HepG2 (cell line): ENCODE measurements at regions not wholly inside any gene's neighbourhood (a gene's known extent, or its start where the extent isn't known, plus 50 kb on each side); places are given as distances from the start of the nearest gene placed in this dataset.

Experiments
- ATAC-seq: fragments of 200-7000 bp; cut with Tn5 transposase; 3 replicates; pipeline ENCODE4 v1.9.1; 2020; ENCODE audit warnings: mild to moderate bottlenecking, moderate library complexity
- BruUV-seq: library from RNA; stranded (reverse); fragments of 400-500 nt; replicated peaks from 2 replicates; lab custom pipeline; 2021; lab: Mats Ljungman, UMichigan
- CTCF ChIA-PET: fragments of 300-600 bp; formaldehyde crosslinking; extraction: SDS; loops from one replicate; lab custom pipeline; 2021; ENCODE audit warnings: low total read pairs, inconsistent platforms, low intra/inter-chr PET ratio; lab: Yijun Ruan, JAX
- POLR2A ChIA-PET: fragments of 350-600 bp; sonication (Branson Sonifier 250); formaldehyde crosslinking; loops from one replicate; lab custom pipeline; 2020; ENCODE audit warnings: antibody characterized with exemption, inconsistent platforms; lab: Yijun Ruan, JAX
- DNase-seq: peaks from one replicate; pipeline ENCODE4 v3.0.0-alpha.2; 2015; ENCODE audit warnings: low spot score
- FAIRE-seq: peaks from 3 replicates; lab custom pipeline; 2011; peaks lifted over from hg19 to GRCh38; lab: Jason Lieb, UNC
- H2AFZ ChIP-seq: one replicate; pipeline ENCODE4 v1.6.1; 2011; ENCODE audit warnings: low read length, inconsistent platforms
- H3K27ac ChIP-seq: fragments of 300-600 bp; 3 replicates; pipeline ENCODE4 v1.8.0; 2011; ENCODE audit warnings: mixed run types, mild to moderate bottlenecking, mixed read lengths, low read length, inconsistent platforms; ENCODE audit not compliant: insufficient read depth; ENCODE audit errors: extremely low read length
- H3K27me3 ChIP-seq, 2 experiments: fragments of 200-600 bp in 1 of 2; 2 replicates in 1 of 2; 3 replicates in 1 of 2; pipeline versions ENCODE4 v1.6.0 to v1.8.0; 2011; ENCODE audit warnings: low read length in 2 of 2, mild to moderate bottlenecking in 2 of 2, moderate library complexity in 2 of 2, inconsistent platforms in 1 of 2; ENCODE audit not compliant: insufficient read depth in 2 of 2, control insufficient read depth in 1 of 2
- H3K36me3 ChIP-seq, 2 experiments: fragments of 200-600 bp in 1 of 2; replicated peaks in 1 of 2; 2 replicates in 1 of 2; 3 replicates in 1 of 2; pipeline versions ENCODE4 v1.5.1 to v1.8.0; 2011; ENCODE audit warnings: low read length in 2 of 2, inconsistent platforms in 1 of 2; ENCODE audit not compliant: insufficient read depth in 2 of 2, control insufficient read depth in 1 of 2
- H3K4me1 ChIP-seq: 2 replicates; pipeline ENCODE4 v1.5.1; 2012; ENCODE audit warnings: low read length, inconsistent platforms; ENCODE audit not compliant: insufficient read depth
- H3K4me2 ChIP-seq: 2 replicates; pipeline ENCODE4 v1.6.0; 2011; ENCODE audit warnings: low read depth, low read length, inconsistent platforms
- H3K4me3 ChIP-seq, 3 experiments: fragments of 200-600 bp in 1 of 3; sonication (generic), shearing (Covaris generic) in 1 of 3; replicated peaks in 1 of 3; 2 replicates each; pipeline ENCODE4 v1.5.1; 2011 to 2016; ENCODE audit warnings: low read length in 3 of 3, inconsistent platforms in 2 of 3, low read depth in 2 of 3, mild to moderate bottlenecking in 2 of 3, control low read depth in 1 of 3, mixed read lengths in 1 of 3; ENCODE audit not compliant: insufficient read depth in 1 of 3
- H3K79me2 ChIP-seq: one replicate; pipeline ENCODE4 v1.6.1; 2011; ENCODE audit warnings: low read length, inconsistent platforms; ENCODE audit not compliant: insufficient read depth
- H3K9ac ChIP-seq: 2 replicates; pipeline ENCODE4 v1.6.0; 2011; ENCODE audit warnings: mild to moderate bottlenecking, low read depth, low read length, inconsistent platforms; ENCODE audit not compliant: insufficient read depth
- H3K9me3 ChIP-seq: 2 replicates; pipeline ENCODE4 v1.5.1; 2012; ENCODE audit warnings: mild to moderate bottlenecking, low read length
- H4K20me1 ChIP-seq: 2 replicates; pipeline ENCODE4 v1.6.0; 2011; ENCODE audit warnings: inconsistent platforms, mild to moderate bottlenecking, low read length, moderate library complexity; ENCODE audit not compliant: insufficient read depth
- CTCF ChIP-seq: sonication (generic); formaldehyde crosslinking; IDR thresholded peaks from 2 replicates; pipeline ENCODE4 v1.5.0; 2020; ENCODE audit warnings: mild to moderate bottlenecking, missing genetic modification reagents, moderate library complexity
- ESRRA ChIP-seq: sonication (generic); formaldehyde crosslinking; IDR thresholded peaks from 2 replicates; pipeline ENCODE4 v1.5.1; 2020; ENCODE audit warnings: mild to moderate bottlenecking, low read depth, missing genetic modification reagents
- HNRNPH1 ChIP-seq: fragments of 200-400 bp; formaldehyde crosslinking; optimal IDR thresholded peaks from 2 replicates; pipeline ENCODE3; 2017; ENCODE audit warnings: mild to moderate bottlenecking, low read depth, low read length
- KDM2A ChIP-seq: sonication (generic); formaldehyde crosslinking; IDR thresholded peaks from 2 replicates; pipeline ENCODE4 v1.4.0; 2020; ENCODE audit warnings: low read depth, missing genetic modification reagents, borderline replicate concordance
- MED8 ChIP-seq: sonication (generic); formaldehyde crosslinking; IDR thresholded peaks from 2 replicates; pipeline ENCODE4 v1.8.1; 2023; ENCODE audit warnings: mild to moderate bottlenecking, missing genetic modification reagents; ENCODE audit not compliant: insufficient replicate concordance
- PCBP1 ChIP-seq: fragments of 200-400 bp; formaldehyde crosslinking; IDR thresholded peaks from 2 replicates; pipeline ENCODE4 v1.6.1; 2017; ENCODE audit warnings: mild to moderate bottlenecking, low read depth, low read length, borderline replicate concordance
- RBM22 ChIP-seq: fragments of 200-400 bp; formaldehyde crosslinking; optimal IDR thresholded peaks from 2 replicates; pipeline ENCODE3; 2017; ENCODE audit warnings: mild to moderate bottlenecking, low read length, moderate library complexity
- TBX2 ChIP-seq: sonication (generic); formaldehyde crosslinking; IDR thresholded peaks from 2 replicates; pipeline ENCODE4 v1.5.0; 2020; ENCODE audit warnings: missing genetic modification reagents, mild to moderate bottlenecking, borderline replicate concordance
- ZFP36L1 ChIP-seq: sonication (generic); formaldehyde crosslinking; IDR thresholded peaks from 2 replicates; pipeline ENCODE4 v1.8.0; 2022; ENCODE audit warnings: mild to moderate bottlenecking, missing genetic modification reagents, moderate library complexity
- ZNF138 ChIP-seq: sonication (generic); formaldehyde crosslinking; IDR thresholded peaks from 2 replicates; pipeline ENCODE4 v1.5.0; 2020; ENCODE audit warnings: mild to moderate bottlenecking, low read depth, missing genetic modification reagents
- ZNF776 ChIP-seq: sonication (generic); formaldehyde crosslinking; IDR thresholded peaks from 2 replicates; pipeline ENCODE4 v1.4.0; 2020; ENCODE audit warnings: mild to moderate bottlenecking, missing genetic modification reagents
- ZNF782 ChIP-seq: sonication (generic); formaldehyde crosslinking; IDR thresholded peaks from 2 replicates; pipeline ENCODE4 v1.4.0; 2020; ENCODE audit warnings: missing genetic modification reagents, mild to moderate bottlenecking, borderline replicate concordance
- WGBS: methylation state at CpG from one replicate; pipeline ENCODE4 v1.1.6; 2017; ENCODE audit warnings: low lambda C conversion rate; 5-methylcytosine and 5-hydroxymethylcytosine counted together
- in situ Hi-C: cut with HindIII; loops from 2 replicates; pipeline ENCODE4 v1.10.0; 2017; ENCODE audit warnings: low pct_unique_long_range_greater_than_20kb; ENCODE audit not compliant: extremely low pct_ligation_motif_present
- intact Hi-C: fragments of 100-400 bp; cut with micrococcal nuclease; formaldehyde crosslinking; loops from one replicate; pipeline ENCODE4 v1.10.0; 2022; ENCODE audit not compliant: unreplicated experiment
- TF ChIP-seq, protein P1 (sequence below): sonication (generic); formaldehyde crosslinking; IDR thresholded peaks from 2 replicates; pipeline ENCODE4 v1.4.0; 2020; ENCODE audit warnings: missing genetic modification reagents

DNA sequence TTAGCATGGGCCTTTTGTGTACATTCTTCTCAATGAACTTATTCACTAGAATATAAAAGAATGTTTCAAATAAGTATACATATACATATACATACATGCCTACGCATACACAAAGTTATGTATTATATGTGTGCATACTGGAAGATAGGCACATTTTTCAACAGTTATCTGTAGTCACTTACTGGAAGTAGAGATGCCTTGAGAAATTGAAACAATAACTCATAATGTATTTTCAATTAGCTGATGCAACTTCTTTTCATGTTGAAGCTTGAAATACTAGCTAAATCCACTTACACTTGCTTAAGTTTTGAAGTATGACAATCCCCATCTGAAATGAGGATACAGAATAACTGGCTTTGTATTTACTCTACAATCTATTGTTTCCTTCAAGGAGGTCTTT, 469.0 kb upstream of the PTGER4 start:
- BruUV-seq = no TSS peak
- ATAC-seq (no peak), FAIRE-seq (no peak), DNase-seq (no peak)
- WGBS = 73% methylated on average over 1 of the region's 1 CpG
- no peaks in the 10 kb centered on the region for H4K20me1 ChIP-seq
- TF ChIP-seq ZFP36L1 (CRISPR knock-in tag) (no peak), CTCF (CRISPR knock-in tag) (no peak)
- no peak overlapping the region for H2AFZ ChIP-seq
- CTCF ChIA-PET = no interaction called here
- no peak overlapping the region for H3K4me3 ChIP-seq
- POLR2A ChIA-PET = no interaction called here
- no peaks in the 10 kb centered on the region for H3K36me3 ChIP-seq
- in situ Hi-C loops = no loop called here
- intact Hi-C loops = no loop called here
- no peak overlapping the region for H3K9ac ChIP-seq
- no peaks in the 10 kb centered on the region for H3K79me2 ChIP-seq
- H3K4me2 ChIP-seq = no peak overlapping the region
- no peaks in the 10 kb centered on the region for H3K4me1 ChIP-seq
- H3K27ac ChIP-seq = no peak overlapping the region
- H3K27me3 ChIP-seq = no peaks in the 10 kb centered on the region; a peak in 1 of 5 replicates
- H3K9me3 ChIP-seq = peaks cover 27% of the 10 kb centered on the region

DNA sequence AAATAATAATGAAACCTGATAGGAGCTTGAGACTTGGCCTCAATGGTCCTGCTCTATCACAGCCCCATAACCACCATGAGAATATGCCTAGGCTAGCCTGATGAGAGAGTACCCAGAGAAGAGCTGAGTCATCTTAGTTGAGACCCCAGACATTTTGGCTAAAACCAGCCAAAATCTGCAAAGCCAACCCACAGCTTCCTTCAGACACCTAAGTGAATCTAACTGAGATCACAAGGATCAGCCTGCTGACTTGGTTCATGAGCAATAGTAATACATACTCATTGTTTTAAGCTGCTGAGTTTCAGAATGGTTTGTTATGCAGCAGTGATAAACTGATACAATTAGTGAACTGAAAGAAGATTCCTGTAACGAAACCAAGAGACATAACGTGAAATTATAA, 473.7 kb upstream of the PTGER4 start:
- Histone ChIP-seq H3K27ac (no peak overlapping the region), H4K20me1 (no peaks in the 10 kb centered on the region), H3K4me3 (no peak overlapping the region), H3K4me1 (no peaks in the 10 kb centered on the region), H2AFZ (no peak overlapping the region), H3K4me2 (no peak overlapping the region), H3K36me3 (no peaks in the 10 kb centered on the region), H3K79me2 (no peaks in the 10 kb centered on the region), H3K9me3 (peaks cover 36% of the 10 kb centered on the region), H3K27me3 (no peaks in the 10 kb centered on the region; a peak in 1 of 5 replicates), H3K9ac (no peak overlapping the region)
- no TSS peak for BruUV-seq
- in situ Hi-C loops (no loop called here), intact Hi-C loops (no loop called here)
- 27% methylated on average over 2 of the region's 2 CpGs for WGBS
- ChIA-PET POLR2A (no interaction called here), CTCF (no interaction called here)
- ATAC-seq (no peak), DNase-seq (no peak), FAIRE-seq (no peak)
- TF ChIP-seq HNRNPH1 (no peak), ZNF138 (CRISPR knock-in tag) (no peak), KDM2A (CRISPR knock-in tag) (no peak), ZNF782 (CRISPR knock-in tag) (no peak), MED8 (no peak), PCBP1 (no peak), RBM22 (no peak), ZNF776 (CRISPR knock-in tag) (no peak), ESRRA (CRISPR knock-in tag) (no peak), TBX2 (CRISPR knock-in tag) (no peak)
- TF ChIP-seq, protein P1, sequence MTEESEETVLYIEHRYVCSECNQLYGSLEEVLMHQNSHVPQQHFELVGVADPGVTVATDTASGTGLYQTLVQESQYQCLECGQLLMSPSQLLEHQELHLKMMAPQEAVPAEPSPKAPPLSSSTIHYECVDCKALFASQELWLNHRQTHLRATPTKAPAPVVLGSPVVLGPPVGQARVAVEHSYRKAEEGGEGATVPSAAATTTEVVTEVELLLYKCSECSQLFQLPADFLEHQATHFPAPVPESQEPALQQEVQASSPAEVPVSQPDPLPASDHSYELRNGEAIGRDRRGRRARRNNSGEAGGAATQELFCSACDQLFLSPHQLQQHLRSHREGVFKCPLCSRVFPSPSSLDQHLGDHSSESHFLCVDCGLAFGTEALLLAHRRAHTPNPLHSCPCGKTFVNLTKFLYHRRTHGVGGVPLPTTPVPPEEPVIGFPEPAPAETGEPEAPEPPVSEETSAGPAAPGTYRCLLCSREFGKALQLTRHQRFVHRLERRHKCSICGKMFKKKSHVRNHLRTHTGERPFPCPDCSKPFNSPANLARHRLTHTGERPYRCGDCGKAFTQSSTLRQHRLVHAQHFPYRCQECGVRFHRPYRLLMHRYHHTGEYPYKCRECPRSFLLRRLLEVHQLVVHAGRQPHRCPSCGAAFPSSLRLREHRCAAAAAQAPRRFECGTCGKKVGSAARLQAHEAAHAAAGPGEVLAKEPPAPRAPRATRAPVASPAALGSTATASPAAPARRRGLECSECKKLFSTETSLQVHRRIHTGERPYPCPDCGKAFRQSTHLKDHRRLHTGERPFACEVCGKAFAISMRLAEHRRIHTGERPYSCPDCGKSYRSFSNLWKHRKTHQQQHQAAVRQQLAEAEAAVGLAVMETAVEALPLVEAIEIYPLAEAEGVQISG = no peak
